ENCODE measurements at regions not wholly inside any gene's neighbourhood (a gene's known extent, or its start where the extent isn't known, plus 50 kb on each side); places are given as distances from the start of the nearest gene placed in this dataset.

- Histone ChIP-seq H3K79me2 (no peaks in the 10 kb centered on the region), H3K9me3 (ENCODE audit: low read depth) (no peaks in the 10 kb centered on the region), H3K27ac (no peak overlapping the region), H3K36me3 (replicated peaks; ENCODE audit: insufficient read depth, low read depth) (no peaks in the 10 kb centered on the region), H3K4me1 (ENCODE audit: insufficient read depth) (no peaks in the 10 kb centered on the region), H2AFZ (no peak overlapping the region), H3K9me2 (replicated peaks; ENCODE audit: insufficient read depth) (no peaks in the 10 kb centered on the region), H3K4me3 (no peak overlapping the region), H4K20me1 (ENCODE audit: insufficient read depth, poor library complexity, severe bottlenecking) (no peaks in the 10 kb centered on the region), H3K4me2 (no peak overlapping the region), H3K27me3 (no peaks in the 10 kb centered on the region)
- TF ChIP-seq EZH2 (IDR thresholded peaks at IDR 0.05; ENCODE audit: borderline replicate concordance) (no peak), CTCF (IDR thresholded peaks at IDR 0.05; ENCODE audit: poor library complexity) (no peak), EZH2phosphoT487 (IDR thresholded peaks at IDR 0.05; ENCODE audit: low read depth, severe bottlenecking, unreplicated experiment) (no peak)
- DNase-seq (ENCODE audit: low spot score) = no peak
- WGBS (ENCODE audit: low lambda C conversion rate, missing lambda C conversion rate) = 33% methylated on average over 1 of the region's 1 CpG
These were observed 628.8 kb downstream of the SLITRK6 start for GRCh38 chr13:85170372-85170771.

- WGBS (ENCODE audit: low lambda C conversion rate, missing lambda C conversion rate) = 55% methylated on average over 1 of the region's 1 CpG
- DNase-seq (ENCODE audit: low spot score) = no peak
- Histone ChIP-seq H3K79me2 (no peaks in the 10 kb centered on the region), H3K27ac (no peak overlapping the region), H3K4me3 (no peak overlapping the region), H3K9me3 (ENCODE audit: low read depth) (no peaks in the 10 kb centered on the region), H4K20me1 (ENCODE audit: insufficient read depth, poor library complexity, severe bottlenecking) (no peaks in the 10 kb centered on the region), H3K4me2 (peak overlapping the region; percentile 13), H3K36me3 (replicated peaks; ENCODE audit: insufficient read depth, low read depth) (no peaks in the 10 kb centered on the region), H3K27me3 (no peaks in the 10 kb centered on the region), H2AFZ (no peak overlapping the region), H3K4me1 (ENCODE audit: insufficient read depth) (no peaks in the 10 kb centered on the region), H3K9me2 (replicated peaks; ENCODE audit: insufficient read depth) (no peaks in the 10 kb centered on the region)
- TF ChIP-seq CTCF (IDR thresholded peaks at IDR 0.05; ENCODE audit: poor library complexity) (no peak), EZH2phosphoT487 (IDR thresholded peaks at IDR 0.05; ENCODE audit: low read depth, severe bottlenecking, unreplicated experiment) (no peak), EZH2 (IDR thresholded peaks at IDR 0.05; ENCODE audit: borderline replicate concordance) (no peak)
These were observed 632.3 kb downstream of the SLITRK6 start for GRCh38 chr13:85166891-85167290.

- 81% methylated on average over 2 of the region's 2 CpGs for WGBS (ENCODE audit: low lambda C conversion rate, missing lambda C conversion rate)
- H3K9me2 ChIP-seq (replicated peaks; ENCODE audit: insufficient read depth) = no peaks in the 10 kb centered on the region
- H3K79me2 ChIP-seq = no peaks in the 10 kb centered on the region
- no peak overlapping the region for H3K4me2 ChIP-seq
- H4K20me1 ChIP-seq (ENCODE audit: insufficient read depth, poor library complexity, severe bottlenecking) = no peaks in the 10 kb centered on the region
- H2AFZ ChIP-seq = no peak overlapping the region
- no peaks in the 10 kb centered on the region for H3K4me1 ChIP-seq (ENCODE audit: insufficient read depth)
- no peak overlapping the region for H3K4me3 ChIP-seq
- H3K27me3 ChIP-seq = no peaks in the 10 kb centered on the region
- DNase-seq (ENCODE audit: low spot score) = no peak
- H3K27ac ChIP-seq = no peak overlapping the region
- H3K9me3 ChIP-seq (ENCODE audit: low read depth) = no peaks in the 10 kb centered on the region
- H3K36me3 ChIP-seq (replicated peaks; ENCODE audit: insufficient read depth, low read depth) = no peaks in the 10 kb centered on the region
- TF ChIP-seq EZH2phosphoT487 (IDR thresholded peaks at IDR 0.05; ENCODE audit: low read depth, severe bottlenecking, unreplicated experiment) (no peak), EZH2 (IDR thresholded peaks at IDR 0.05; ENCODE audit: borderline replicate concordance) (no peak), CTCF (IDR thresholded peaks at IDR 0.05; ENCODE audit: poor library complexity) (no peak)
These were observed 636.2 kb downstream of the SLITRK6 start for GRCh38 chr13:85163063-85163462.

GRCh38 chr13:85148009-85148408 is 651.2 kb downstream of the SLITRK6 start:
- Histone ChIP-seq H4K20me1 (ENCODE audit: insufficient read depth, poor library complexity, severe bottlenecking) (no peaks in the 10 kb centered on the region), H2AFZ (no peak overlapping the region), H3K79me2 (no peaks in the 10 kb centered on the region), H3K9me2 (replicated peaks; ENCODE audit: insufficient read depth) (no peaks in the 10 kb centered on the region), H3K9me3 (ENCODE audit: low read depth) (no peaks in the 10 kb centered on the region), H3K36me3 (replicated peaks; ENCODE audit: insufficient read depth, low read depth) (no peaks in the 10 kb centered on the region), H3K4me3 (no peak overlapping the region), H3K27ac (no peak overlapping the region), H3K4me1 (ENCODE audit: insufficient read depth) (no peaks in the 10 kb centered on the region), H3K4me2 (no peak overlapping the region), H3K27me3 (no peaks in the 10 kb centered on the region)
- TF ChIP-seq EZH2phosphoT487 (IDR thresholded peaks at IDR 0.05; ENCODE audit: low read depth, severe bottlenecking, unreplicated experiment) (no peak), CTCF (IDR thresholded peaks at IDR 0.05; ENCODE audit: poor library complexity) (no peak), EZH2 (IDR thresholded peaks at IDR 0.05; ENCODE audit: borderline replicate concordance) (no peak)
- WGBS (ENCODE audit: low lambda C conversion rate, missing lambda C conversion rate) = 43% methylated on average over 4 of the region's 4 CpGs
- DNase-seq (ENCODE audit: low spot score) = peak; percentile 18
